ENCODE measurements at regions not wholly inside any gene's neighbourhood (a gene's known extent, or its start where the extent isn't known, plus 50 kb on each side); places are given as distances from the start of the nearest gene placed in this dataset.

- CTCF ChIA-PET: no interaction called here
Measured at GRCh38 chr1:5333291-5333690, 658.9 kb downstream of the NPHP4 start.

GRCh38 chr1:5331101-5331500 lies 661.1 kb downstream of the NPHP4 start:
- TF ChIP-seq FOXK2 (IDR thresholded peaks at IDR 0.05): no peak
- TF ChIP-seq NFRKB (IDR thresholded peaks at IDR 0.05): no peak
- no peak for TF ChIP-seq PKNOX1 (IDR thresholded peaks at IDR 0.05)
- no peak for TF ChIP-seq BHLHE40 (IDR thresholded peaks at IDR 0.05; ENCODE audit: borderline replicate concordance)
- no peak for TF ChIP-seq CTBP1 (IDR thresholded peaks at IDR 0.05; ENCODE audit: borderline replicate concordance)
- no peak for TF ChIP-seq SP1 (IDR thresholded peaks at IDR 0.05)
- CTCF ChIA-PET: no interaction called here
- DNase-seq (ENCODE audit: extremely low spot score): no peak
- POLR2A ChIA-PET: no interaction called here

More at GRCh38 chr1:5333291-5333690, 658.9 kb downstream of the NPHP4 start:
- POLR2A ChIA-PET: no interaction called here
- DNase-seq (ENCODE audit: extremely low spot score): no peak
- TF ChIP-seq SUZ12 (IDR thresholded peaks at IDR 0.05) (no peak), LEF1 (IDR thresholded peaks at IDR 0.05; ENCODE audit: borderline replicate concordance) (no peak), FOXM1 (IDR thresholded peaks at IDR 0.05; ENCODE audit: borderline replicate concordance) (no peak), ARNT (IDR thresholded peaks at IDR 0.05) (no peak), PKNOX1 (IDR thresholded peaks at IDR 0.05) (no peak), HDGF (IDR thresholded peaks at IDR 0.05; ENCODE audit: borderline replicate concordance) (no peak), NFRKB (IDR thresholded peaks at IDR 0.05) (no peak)

- no peak for DNase-seq (ENCODE audit: extremely low spot score)
- no peak for TF ChIP-seq FOXK2 (IDR thresholded peaks at IDR 0.05)
- ChIA-PET POLR2A (no interaction called here), CTCF (no interaction called here)
Measured at GRCh38 chr1:5329068-5329739, 663.0 kb downstream of the NPHP4 start.

GRCh38 chr1:5324883-5325282 lies 667.3 kb downstream of the NPHP4 start:
- TF ChIP-seq PKNOX1 (IDR thresholded peaks at IDR 0.05) (no peak), SUZ12 (IDR thresholded peaks at IDR 0.05) (no peak), TARDBP (IDR thresholded peaks at IDR 0.05) (no peak)
- CTCF ChIA-PET: no interaction called here
- DNase-seq (ENCODE audit: extremely low spot score): no peak
- POLR2A ChIA-PET: no interaction called here

GRCh38 chr1:5318143-5318816 lies 663.9 kb downstream of the AJAP1 start:
- no peak for TF ChIP-seq ZNF384 (IDR thresholded peaks at IDR 0.05)
- ChIA-PET POLR2A (no interaction called here), CTCF (no interaction called here)
- no peak for DNase-seq (ENCODE audit: extremely low spot score)

- no peak for DNase-seq (ENCODE audit: extremely low spot score)
- ChIA-PET CTCF (no interaction called here), POLR2A (no interaction called here)
- TF ChIP-seq ARNT (IDR thresholded peaks at IDR 0.05): no peak
- no peak for TF ChIP-seq ELF4 (IDR thresholded peaks at IDR 0.05)
- no peak for TF ChIP-seq ZNF384 (IDR thresholded peaks at IDR 0.05)
- no peak for TF ChIP-seq FOXA1 (IDR thresholded peaks at IDR 0.05)
- TF ChIP-seq HDGF (IDR thresholded peaks at IDR 0.05; ENCODE audit: borderline replicate concordance): no peak
- TF ChIP-seq CTBP1 (IDR thresholded peaks at IDR 0.05; ENCODE audit: borderline replicate concordance): no peak
- no peak for TF ChIP-seq SUZ12 (IDR thresholded peaks at IDR 0.05)
- no peak for TF ChIP-seq NFRKB (IDR thresholded peaks at IDR 0.05)
- no peak for TF ChIP-seq L3MBTL2 (conservative IDR thresholded peaks at IDR 0.05)
- no peak for TF ChIP-seq PKNOX1 (IDR thresholded peaks at IDR 0.05)
- no peak for TF ChIP-seq LEF1 (IDR thresholded peaks at IDR 0.05; ENCODE audit: borderline replicate concordance)
- no peak for TF ChIP-seq TARDBP (IDR thresholded peaks at IDR 0.05)
- TF ChIP-seq BHLHE40 (IDR thresholded peaks at IDR 0.05; ENCODE audit: borderline replicate concordance): no peak
- no peak for TF ChIP-seq FOXK2 (IDR thresholded peaks at IDR 0.05)
- TF ChIP-seq SP1 (IDR thresholded peaks at IDR 0.05): no peak
- no peak for TF ChIP-seq FOXM1 (IDR thresholded peaks at IDR 0.05; ENCODE audit: borderline replicate concordance)
Measured at GRCh38 chr1:5317391-5317790, 663.0 kb downstream of the AJAP1 start.

- ChIA-PET CTCF (no interaction called here), POLR2A (no interaction called here)
- no peak for TF ChIP-seq BHLHE40 (IDR thresholded peaks at IDR 0.05; ENCODE audit: borderline replicate concordance)
- no peak for TF ChIP-seq FOXK2 (IDR thresholded peaks at IDR 0.05)
- no peak for TF ChIP-seq ZNF384 (IDR thresholded peaks at IDR 0.05)
- TF ChIP-seq PKNOX1 (IDR thresholded peaks at IDR 0.05): no peak
- DNase-seq (ENCODE audit: extremely low spot score): no peak
Measured at GRCh38 chr1:5312862-5313261, 658.5 kb downstream of the AJAP1 start.

All from HEK293T (cell line).